HUES48 (cell line): ENCODE measurements at regions not wholly inside any gene's neighbourhood (a gene's known extent, or its start where the extent isn't known, plus 50 kb on each side); places are given as distances from the start of the nearest gene placed in this dataset.

Experiments used
- H3K27ac ChIP-seq: one replicate; pipeline ENCODE4 v1.7.0; 2013; ENCODE audit warnings: low read depth, low read length, inconsistent platforms
- H3K27me3 ChIP-seq: 2 replicates; pipeline ENCODE4 v1.6.1; 2013; ENCODE audit warnings: mild to moderate bottlenecking, low read length; ENCODE audit not compliant: control insufficient read depth, insufficient read depth
- H3K36me3 ChIP-seq: 2 replicates; pipeline ENCODE4 v1.6.1; 2013; ENCODE audit warnings: low read length; ENCODE audit not compliant: control insufficient read depth, insufficient read depth
- H3K4me1 ChIP-seq: 2 replicates; pipeline ENCODE4 v1.6.1; 2013; ENCODE audit warnings: mild to moderate bottlenecking, low read length; ENCODE audit not compliant: control insufficient read depth, insufficient read depth
- H3K4me3 ChIP-seq: 2 replicates; pipeline ENCODE4 v1.5.1; 2013; ENCODE audit warnings: mild to moderate bottlenecking, low read depth, low read length
- H3K9ac ChIP-seq: 2 replicates; pipeline ENCODE4 v1.6.1; 2013; ENCODE audit warnings: mild to moderate bottlenecking, low read depth, low read length, moderate library complexity
- H3K9me3 ChIP-seq: 2 replicates; pipeline ENCODE4 v1.6.1; 2013; ENCODE audit warnings: low read length; ENCODE audit not compliant: control insufficient read depth, insufficient read depth

- no peaks in the 10 kb centered on the region for H3K27me3 ChIP-seq
These were observed 85.8 kb upstream of the JAZF1 start for GRCh38 chr7:28266402-28266801.

DNA sequence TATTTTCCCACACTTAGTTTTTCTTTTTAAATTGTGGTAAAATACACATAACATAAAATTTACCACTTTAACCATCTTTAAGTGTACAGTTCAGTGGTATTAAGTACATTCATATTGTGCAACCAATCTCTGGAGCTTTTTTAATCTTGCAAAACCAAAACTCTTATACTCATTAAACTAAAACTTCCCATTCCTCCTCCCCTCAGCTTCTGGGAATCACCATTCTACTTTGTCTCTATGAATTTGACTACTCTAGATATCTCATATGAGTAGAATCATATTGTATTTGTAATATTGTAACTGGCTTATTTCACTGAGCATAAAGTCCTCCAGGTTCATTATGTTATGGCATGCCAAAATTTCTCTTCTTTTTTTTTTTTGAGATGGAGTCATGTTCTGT lies 86.4 kb upstream of the JAZF1 start:
- Histone ChIP-seq H3K4me1 (peaks cover 12% of the 10 kb centered on the region), H3K27ac (no peak overlapping the region), H3K27me3 (no peaks in the 10 kb centered on the region), H3K4me3 (no peak overlapping the region), H3K9ac (no peak overlapping the region), H3K9me3 (no peaks in the 10 kb centered on the region), H3K36me3 (no peaks in the 10 kb centered on the region)

More at GRCh38 chr7:28266402-28266801, 85.8 kb upstream of the JAZF1 start:
- Histone ChIP-seq H3K9ac (no peak overlapping the region), H3K4me1 (peaks cover 6% of the 10 kb centered on the region), H3K9me3 (no peaks in the 10 kb centered on the region), H3K4me3 (no peak overlapping the region), H3K36me3 (no peaks in the 10 kb centered on the region), H3K27ac (no peak overlapping the region)

GRCh38 chr7:28269700-28270361 lies 89.2 kb upstream of the JAZF1 start:
- H3K4me1 ChIP-seq: peaks cover 22% of the 10 kb centered on the region
- no peaks in the 10 kb centered on the region for H3K27me3 ChIP-seq
- H3K9me3 ChIP-seq: 0 out of 2 replicates have a peak, but pooled peaks cover 4% of the 10 kb centered on the region
- H3K9ac ChIP-seq: no peak overlapping the region
- H3K36me3 ChIP-seq: no peaks in the 10 kb centered on the region
- H3K4me3 ChIP-seq: no peak overlapping the region
- no peak overlapping the region for H3K27ac ChIP-seq

GRCh38 chr7:28270536-28270935 lies 89.9 kb upstream of the JAZF1 start:
- Histone ChIP-seq H3K9ac (no peak overlapping the region), H3K9me3 (0 out of 2 replicates have a peak, but pooled peaks cover 4% of the 10 kb centered on the region), H3K36me3 (no peaks in the 10 kb centered on the region), H3K4me3 (no peak overlapping the region), H3K27me3 (no peaks in the 10 kb centered on the region), H3K4me1 (peaks cover 18% of the 10 kb centered on the region), H3K27ac (no peak overlapping the region)

DNA sequence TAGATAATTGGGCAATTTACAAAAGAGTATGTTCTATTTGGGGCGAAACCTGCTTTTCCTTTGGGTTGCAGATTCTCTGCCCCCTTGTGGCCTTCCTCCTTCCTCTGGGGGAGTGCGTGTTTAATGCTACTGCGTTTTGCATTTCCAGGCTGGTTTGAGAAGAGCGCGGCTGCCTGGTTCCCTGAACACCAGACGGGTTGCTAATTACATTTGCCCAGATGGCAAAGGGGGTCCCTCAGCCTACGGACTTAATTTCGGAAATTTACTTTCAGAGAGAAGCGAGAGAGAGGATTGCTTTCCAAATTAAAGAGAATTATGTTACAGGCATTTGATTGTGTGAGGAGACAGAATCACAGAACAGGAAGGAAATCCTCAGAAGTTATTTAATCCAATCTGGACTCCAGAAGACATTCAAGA lies 91.9 kb upstream of the JAZF1 start:
- Histone ChIP-seq H3K9ac (no peak overlapping the region), H3K27me3 (no peaks in the 10 kb centered on the region), H3K27ac (no peak overlapping the region), H3K4me1 (peaks cover 18% of the 10 kb centered on the region), H3K9me3 (0 out of 2 replicates have a peak, but pooled peaks cover 4% of the 10 kb centered on the region), H3K36me3 (no peaks in the 10 kb centered on the region), H3K4me3 (no peak overlapping the region; the same call in 1 of the 2 replicates)

GRCh38 chr7:28276298-28276697 lies 95.7 kb upstream of the JAZF1 start:
- no peak overlapping the region for H3K4me3 ChIP-seq
- 0 out of 2 replicates have a peak, but pooled peaks cover 4% of the 10 kb centered on the region for H3K9me3 ChIP-seq
- no peaks in the 10 kb centered on the region for H3K36me3 ChIP-seq
- H3K27ac ChIP-seq: no peak overlapping the region
- H3K27me3 ChIP-seq: no peaks in the 10 kb centered on the region
- peaks cover 17% of the 10 kb centered on the region for H3K4me1 ChIP-seq
- no peak overlapping the region for H3K9ac ChIP-seq

GRCh38 chr7:28277364-28277763 lies 96.8 kb upstream of the JAZF1 start:
- no peaks in the 10 kb centered on the region for H3K27me3 ChIP-seq
- H3K9me3 ChIP-seq: 0 out of 2 replicates have a peak, but pooled peaks cover 4% of the 10 kb centered on the region
- peaks cover 7% of the 10 kb centered on the region for H3K4me1 ChIP-seq
- no peak overlapping the region for H3K27ac ChIP-seq
- H3K9ac ChIP-seq: no peak overlapping the region
- no peaks in the 10 kb centered on the region for H3K36me3 ChIP-seq
- H3K4me3 ChIP-seq: no peak overlapping the region

DNA sequence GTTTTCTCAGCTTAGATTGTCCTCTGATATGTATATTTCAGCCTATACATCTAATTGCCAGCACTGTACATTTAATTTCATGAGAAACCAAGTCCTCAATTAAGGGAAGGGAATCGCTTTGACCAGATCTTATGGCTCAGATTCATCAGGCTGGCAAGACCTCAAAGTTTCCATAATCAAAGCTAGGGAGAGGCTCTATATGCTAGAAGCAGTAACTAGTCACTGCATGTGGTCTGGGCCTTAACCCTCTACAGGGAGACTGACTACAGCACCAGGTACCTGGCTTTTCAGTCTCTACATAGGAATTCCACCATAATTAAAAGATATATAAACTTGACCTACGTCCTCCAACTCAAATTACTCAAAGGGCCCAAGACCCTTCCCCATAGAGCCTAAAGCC lies 97.4 kb upstream of the JAZF1 start:
- Histone ChIP-seq H3K9ac (no peak overlapping the region), H3K27me3 (no peaks in the 10 kb centered on the region), H3K4me1 (peaks cover under 1% of the 10 kb centered on the region; the same call in 1 of the 2 replicates), H3K27ac (no peak overlapping the region), H3K36me3 (no peaks in the 10 kb centered on the region), H3K4me3 (no peak overlapping the region), H3K9me3 (0 out of 2 replicates have a peak, but pooled peaks cover 4% of the 10 kb centered on the region)

DNA sequence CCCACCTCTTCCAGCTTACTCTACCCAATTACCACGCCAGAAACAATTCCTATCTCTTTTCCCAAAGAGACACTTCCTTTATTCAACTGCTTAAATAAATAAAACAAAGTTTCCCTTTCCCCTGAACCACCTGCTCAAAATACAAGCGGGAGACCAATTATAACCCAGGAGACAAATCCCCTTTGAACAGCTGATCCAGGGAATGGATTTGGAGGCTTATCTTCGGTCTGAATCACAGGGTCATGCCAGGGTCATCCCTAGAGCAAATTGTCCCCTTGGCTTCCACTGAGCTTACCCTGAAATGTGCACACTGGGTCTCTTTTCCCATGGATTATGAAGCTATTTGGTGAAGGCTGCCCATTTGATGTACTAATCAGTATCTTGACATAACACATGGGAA lies 99.9 kb upstream of the JAZF1 start:
- Histone ChIP-seq H3K9ac (no peak overlapping the region), H3K27me3 (no peaks in the 10 kb centered on the region), H3K4me3 (no peak overlapping the region), H3K27ac (no peak overlapping the region), H3K9me3 (no peaks in the 10 kb centered on the region), H3K36me3 (no peaks in the 10 kb centered on the region), H3K4me1 (no peaks in the 10 kb centered on the region)

DNA sequence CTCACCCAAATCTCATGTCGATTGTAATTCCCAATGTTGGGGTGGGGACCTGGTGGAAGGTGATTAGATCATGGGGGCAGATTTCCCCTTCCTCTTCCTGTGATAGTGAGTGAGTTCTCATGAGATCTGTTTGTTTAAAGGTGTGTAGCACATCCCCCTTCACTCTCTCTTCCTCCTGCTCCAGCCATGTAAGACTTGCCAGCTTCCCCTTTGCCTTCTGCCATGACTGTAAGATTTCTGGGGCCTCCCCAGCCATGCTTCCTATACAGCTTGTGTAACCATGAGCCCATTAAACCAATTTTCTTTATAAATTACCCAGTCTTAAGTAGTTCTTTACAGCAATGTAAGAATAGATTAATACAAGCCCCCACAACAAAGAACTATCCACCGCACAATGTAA lies 109.9 kb upstream of the JAZF1 start:
- peaks cover 57% of the 10 kb centered on the region for H3K4me1 ChIP-seq
- no peaks in the 10 kb centered on the region for H3K27me3 ChIP-seq
- peak overlapping the region; percentile 83 for H3K27ac ChIP-seq
- H3K9ac ChIP-seq: no peak overlapping the region
- no peaks in the 10 kb centered on the region for H3K9me3 ChIP-seq
- H3K36me3 ChIP-seq: no peaks in the 10 kb centered on the region
- no peak overlapping the region for H3K4me3 ChIP-seq

DNA sequence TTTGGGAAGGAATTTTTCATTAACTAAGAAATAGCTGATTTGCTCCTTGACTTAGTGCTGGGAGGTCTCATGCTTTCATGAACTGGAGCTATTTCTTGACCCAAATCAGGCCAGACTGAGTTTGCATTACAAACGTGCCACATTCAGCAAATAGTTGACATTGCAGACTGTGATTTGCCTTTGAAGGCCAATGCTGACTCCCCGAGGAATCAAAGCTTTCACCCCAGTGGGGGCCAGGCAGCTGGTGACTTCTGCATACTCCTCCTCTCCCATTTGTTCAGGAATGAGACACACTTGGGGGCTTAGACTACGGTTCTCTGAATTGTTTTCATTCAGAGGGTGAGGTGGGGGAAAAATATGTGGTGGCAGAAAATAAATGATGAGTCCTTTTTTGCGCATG lies 111.0 kb upstream of the JAZF1 start:
- Histone ChIP-seq H3K9me3 (no peaks in the 10 kb centered on the region), H3K9ac (peak overlapping the region; percentile 52), H3K4me1 (peaks cover 57% of the 10 kb centered on the region), H3K36me3 (no peaks in the 10 kb centered on the region), H3K27ac (peak overlapping the region; percentile 83), H3K27me3 (no peaks in the 10 kb centered on the region), H3K4me3 (peak overlapping the region; percentile 27; the same call in 1 of the 2 replicates)
